ENCODE measurements at regions not wholly inside any gene's neighbourhood (a gene's known extent, or its start where the extent isn't known, plus 50 kb on each side); places are given as distances from the start of the nearest gene placed in this dataset.
"Not testable (repeated sequence)": the region's sequence is repeated elsewhere in the genome, so short reads cannot be mapped to it uniquely, and the experiment has no call there.

GRCh38 chr3:144487011-144487410 is 515.4 kb downstream of the DIPK2A start:
- Histone ChIP-seq H3K9me3 (ENCODE audit: insufficient read depth, low read length) (no peaks in the 10 kb centered on the region), H3K9ac (ENCODE audit: insufficient read length, low read depth) (no peak overlapping the region), H3K4me1 (ENCODE audit: insufficient read depth, insufficient read length) (no peaks in the 10 kb centered on the region), H3K4me3 (ENCODE audit: insufficient read length, low read depth) (no peak overlapping the region), H3K36me3 (ENCODE audit: insufficient read depth, insufficient read length, low read length) (no peaks in the 10 kb centered on the region), H3K27me3 (ENCODE audit: insufficient read depth, insufficient read length) (no peaks in the 10 kb centered on the region)
- no peak for DNase-seq (ENCODE audit: low read depth, low spot score)
- no peak for TF ChIP-seq ZNF274 (IDR thresholded peaks at IDR 0.05; ENCODE audit: low read depth, low read length)

- Histone ChIP-seq H3K9ac (ENCODE audit: insufficient read length, low read depth) (no peak overlapping the region), H3K4me1 (ENCODE audit: insufficient read depth, insufficient read length) (no peaks in the 10 kb centered on the region), H3K4me3 (ENCODE audit: insufficient read length, low read depth) (no peak overlapping the region), H3K27me3 (ENCODE audit: insufficient read depth, insufficient read length) (no peaks in the 10 kb centered on the region), H3K9me3 (ENCODE audit: insufficient read depth, low read length) (no peaks in the 10 kb centered on the region), H3K36me3 (ENCODE audit: insufficient read depth, insufficient read length, low read length) (no peaks in the 10 kb centered on the region)
- TF ChIP-seq SUZ12 (IDR thresholded peaks at IDR 0.05; ENCODE audit: extremely low read depth, insufficient read depth, insufficient read length) (no peak), ZNF274 (IDR thresholded peaks at IDR 0.05; ENCODE audit: low read depth, low read length) (no peak), YY1 (IDR thresholded peaks at IDR 0.05; ENCODE audit: insufficient read depth, insufficient read length) (no peak)
- DNase-seq (ENCODE audit: low read depth, low spot score) = no peak
These were observed 517.3 kb downstream of the DIPK2A start for GRCh38 chr3:144488927-144489326.

- no peaks in the 10 kb centered on the region for H3K36me3 ChIP-seq (ENCODE audit: insufficient read depth, insufficient read length, low read length)
- no peaks in the 10 kb centered on the region for H3K4me1 ChIP-seq (ENCODE audit: insufficient read depth, insufficient read length)
- H3K27me3 ChIP-seq (ENCODE audit: insufficient read depth, insufficient read length) = peaks cover 4% of the 10 kb centered on the region
- no peaks in the 10 kb centered on the region for H3K9me3 ChIP-seq (ENCODE audit: insufficient read depth, low read length)
- TF ChIP-seq SUZ12 (IDR thresholded peaks at IDR 0.05; ENCODE audit: extremely low read depth, insufficient read depth, insufficient read length) (no peak), YY1 (IDR thresholded peaks at IDR 0.05; ENCODE audit: insufficient read depth, insufficient read length) (no peak), ZNF274 (IDR thresholded peaks at IDR 0.05; ENCODE audit: low read depth, low read length) (no peak)
- no peak overlapping the region for H3K9ac ChIP-seq (ENCODE audit: insufficient read length, low read depth)
- no peak overlapping the region for H3K4me3 ChIP-seq (ENCODE audit: insufficient read length, low read depth)
- no peak for DNase-seq (ENCODE audit: low read depth, low spot score)
These were observed 519.7 kb downstream of the DIPK2A start for GRCh38 chr3:144491333-144491732.

- not testable (repeated sequence) for DNase-seq (ENCODE audit: low read depth, low spot score); H3K9me3 ChIP-seq (ENCODE audit: insufficient read depth, low read length); H3K4me3 ChIP-seq (ENCODE audit: insufficient read length, low read depth); H3K36me3 ChIP-seq (ENCODE audit: insufficient read depth, insufficient read length, low read length); H3K9ac ChIP-seq (ENCODE audit: insufficient read length, low read depth); H3K4me1 ChIP-seq (ENCODE audit: insufficient read depth, insufficient read length)
- H3K27me3 ChIP-seq (ENCODE audit: insufficient read depth, insufficient read length) = peaks cover 15% of the 10 kb centered on the region
These were observed 523.0 kb downstream of the DIPK2A start for GRCh38 chr3:144494651-144495050.

- Histone ChIP-seq H3K9me3 (ENCODE audit: insufficient read depth, low read length) (no peaks in the 10 kb centered on the region), H3K9ac (ENCODE audit: insufficient read length, low read depth) (no peak overlapping the region), H3K27me3 (ENCODE audit: insufficient read depth, insufficient read length) (peaks cover 18% of the 10 kb centered on the region), H3K4me1 (ENCODE audit: insufficient read depth, insufficient read length) (no peaks in the 10 kb centered on the region), H3K4me3 (ENCODE audit: insufficient read length, low read depth) (no peak overlapping the region), H3K36me3 (ENCODE audit: insufficient read depth, insufficient read length, low read length) (no peaks in the 10 kb centered on the region)
- no peak for DNase-seq (ENCODE audit: low read depth, low spot score)
- TF ChIP-seq ZNF274 (IDR thresholded peaks at IDR 0.05; ENCODE audit: low read depth, low read length) = no peak
- TF ChIP-seq SUZ12 (IDR thresholded peaks at IDR 0.05; ENCODE audit: extremely low read depth, insufficient read depth, insufficient read length) = no peak
- no peak for TF ChIP-seq YY1 (IDR thresholded peaks at IDR 0.05; ENCODE audit: insufficient read depth, insufficient read length)
These were observed 524.7 kb downstream of the DIPK2A start for GRCh38 chr3:144496141-144496835.

- no peaks in the 10 kb centered on the region for H3K4me1 ChIP-seq (ENCODE audit: insufficient read depth, insufficient read length)
- no peaks in the 10 kb centered on the region for H3K9me3 ChIP-seq (ENCODE audit: insufficient read depth, low read length)
- no peak for DNase-seq (ENCODE audit: low read depth, low spot score)
- H3K9ac ChIP-seq (ENCODE audit: insufficient read length, low read depth) = no peak overlapping the region
- H3K36me3 ChIP-seq (ENCODE audit: insufficient read depth, insufficient read length, low read length) = no peaks in the 10 kb centered on the region
- no peak for TF ChIP-seq YY1 (IDR thresholded peaks at IDR 0.05; ENCODE audit: insufficient read depth, insufficient read length)
- no peak for TF ChIP-seq SUZ12 (IDR thresholded peaks at IDR 0.05; ENCODE audit: extremely low read depth, insufficient read depth, insufficient read length)
- TF ChIP-seq ZNF274 (IDR thresholded peaks at IDR 0.05; ENCODE audit: low read depth, low read length) = no peak
- no peak overlapping the region for H3K4me3 ChIP-seq (ENCODE audit: insufficient read length, low read depth)
- peaks cover 18% of the 10 kb centered on the region for H3K27me3 ChIP-seq (ENCODE audit: insufficient read depth, insufficient read length)
These were observed 525.8 kb downstream of the DIPK2A start for GRCh38 chr3:144497452-144497851.

GRCh38 chr3:144499001-144499930 is 527.6 kb downstream of the DIPK2A start:
- Histone ChIP-seq H3K27me3 (ENCODE audit: insufficient read depth, insufficient read length) (peaks cover 18% of the 10 kb centered on the region), H3K36me3 (ENCODE audit: insufficient read depth, insufficient read length, low read length) (no peaks in the 10 kb centered on the region), H3K4me3 (ENCODE audit: insufficient read length, low read depth) (no peak overlapping the region), H3K9ac (ENCODE audit: insufficient read length, low read depth) (no peak overlapping the region), H3K9me3 (ENCODE audit: insufficient read depth, low read length) (no peaks in the 10 kb centered on the region), H3K4me1 (ENCODE audit: insufficient read depth, insufficient read length) (no peaks in the 10 kb centered on the region)
- no peak for TF ChIP-seq ZNF274 (IDR thresholded peaks at IDR 0.05; ENCODE audit: low read depth, low read length)
- no peak for TF ChIP-seq SUZ12 (IDR thresholded peaks at IDR 0.05; ENCODE audit: extremely low read depth, insufficient read depth, insufficient read length)
- no peak for TF ChIP-seq YY1 (IDR thresholded peaks at IDR 0.05; ENCODE audit: insufficient read depth, insufficient read length)
- DNase-seq (ENCODE audit: low read depth, low spot score) = no peak

All from NT2/D1 (cell line).